Stomach (tissue), 8 donors: ENCODE measurements at regions not wholly inside any gene's neighbourhood (a gene's known extent, or its start where the extent isn't known, plus 50 kb on each side); places are given as distances from the start of the nearest gene placed in this dataset.
"Not testable (repeated sequence)": the region's sequence is repeated elsewhere in the genome, so short reads cannot be mapped to it uniquely, and the experiment has no call there.

Experiments used
- DNase-seq, 2 donors: peaks; one replicate each; pipeline versions ENCODE4 v3.0.0 to v3.0.0-alpha.2; 2013 to 2019
- H3K27ac ChIP-seq, 5 donors: fragments of 200-600 bp in 4 of 5; sonication (generic) in 4 of 5; one replicate each; pipeline ENCODE4 v1.5.1; 2013 to 2019; ENCODE audit warnings: mild to moderate bottlenecking in 1 of 5, moderate library complexity in 1 of 5
- H3K27me3 ChIP-seq, 3 donors: fragments of 200-600 bp; sonication (generic); one replicate each; pipeline ENCODE4 v1.5.1; 2017 to 2019; ENCODE audit warnings: mixed run types in 1 of 3
- H3K36me3 ChIP-seq, 4 donors: fragments of 200-600 bp; sonication (generic); 1 replicate in 3 of 4; 2 replicates in 1 of 4; pipeline ENCODE4 v1.5.1; 2016 to 2019
- H3K4me1 ChIP-seq, 4 donors: fragments of 200-600 bp; sonication (generic); one replicate each; pipeline ENCODE4 v1.5.1; 2016 to 2019
- H3K4me3 ChIP-seq, 4 donors: fragments of 200-600 bp; sonication (generic) in 3 of 4; one replicate each; pipeline ENCODE4 v1.5.1; 2016 to 2019; ENCODE audit warnings: mild to moderate bottlenecking in 1 of 4
- H3K9me3 ChIP-seq, 4 donors: fragments of 200-600 bp; sonication (generic); one replicate each; pipeline ENCODE4 v1.5.1; 2016 to 2019
- EP300 ChIP-seq: sonication (generic); formaldehyde crosslinking; IDR thresholded peaks from one replicate; pipeline ENCODE4 v1.6.1; 2017; ENCODE audit warnings: antibody characterized with exemption
- POLR2A ChIP-seq, 4 donors: fragments of 450-650 bp; IDR thresholded peaks; one replicate each; pipeline ENCODE4 v1.6.1; 2016; ENCODE audit warnings: antibody characterized with exemption in 4 of 4, control low read depth in 2 of 4, mild to moderate bottlenecking in 1 of 4, moderate library complexity in 1 of 4
- POLR2AphosphoS5 ChIP-seq, 3 donors: sonication (generic); formaldehyde crosslinking; IDR thresholded peaks; one replicate each; pipeline ENCODE4 v1.6.1; 2016; ENCODE audit warnings: antibody characterized with exemption in 3 of 3
- WGBS, 5 donors: extraction: QIAGEN DNeasy Blood & Tissue Kit in 3 of 5; methylation state at CpG; one replicate each; pipeline versions ENCODE4 v1.1.5 to v1.1.7; 2013 to 2018; 5-methylcytosine and 5-hydroxymethylcytosine counted together
- intact Hi-C: fragments of 100-400 bp; cut with DNase I; formaldehyde crosslinking; loops from one replicate; pipeline ENCODE4 v1.15.1; 2023; ENCODE audit warnings: low total_unique reads
- TF ChIP-seq, protein P1 (sequence below), 7 experiments: fragments of 450-650 bp in 4 of 7; fragments of 200-600 bp in 3 of 7; sonication (generic) in 3 of 7; IDR thresholded peaks; one replicate each; pipeline ENCODE4 v1.5.1; 2016 to 2019; ENCODE audit warnings: antibody characterized with exemption in 7 of 7, control low read depth in 2 of 7, mild to moderate bottlenecking in 1 of 7
- donor health status: healthy with polysubstance abuse.
- donor health status: Bipolar disorder and iron deficiency.
- donor health status: healthy.

DNA sequence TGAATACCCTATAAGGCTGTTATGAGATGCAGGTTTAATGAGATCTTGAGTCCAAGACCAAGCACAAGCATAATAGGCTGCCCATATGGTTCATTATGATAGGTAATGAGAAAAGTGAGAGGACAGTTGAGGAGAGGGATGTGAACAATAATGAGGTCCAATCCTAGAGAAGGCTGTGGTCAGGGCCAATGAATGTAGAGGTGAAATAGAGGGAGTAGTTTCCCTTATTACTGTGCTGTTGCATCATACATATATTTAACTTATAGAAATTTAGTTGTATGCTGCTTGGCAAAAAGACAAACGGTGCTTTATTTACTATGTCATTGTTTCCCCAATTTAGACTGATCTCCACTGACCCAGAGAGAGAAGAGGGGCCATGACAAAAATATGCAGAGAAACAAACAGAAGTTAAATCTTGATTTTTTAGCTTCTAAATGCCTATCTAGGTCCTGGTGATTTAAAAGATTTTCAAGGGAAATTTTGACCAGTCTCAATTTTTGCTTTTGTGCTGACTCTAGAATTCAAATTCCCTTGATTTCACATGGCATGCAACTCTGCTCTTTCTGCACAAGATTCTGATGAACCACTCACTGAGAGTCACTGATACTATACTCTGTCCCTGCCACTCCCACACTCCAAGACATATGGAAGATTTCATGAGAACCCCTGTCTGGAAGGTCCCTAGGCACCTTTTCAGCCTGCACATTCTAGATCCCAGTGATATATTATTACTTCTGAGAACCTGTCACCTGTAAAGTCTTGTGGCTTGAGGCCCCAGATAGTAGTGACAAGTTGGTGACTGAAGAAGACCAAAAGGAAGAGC is 159.7 kb downstream of the VSIG4 start:
- H3K9me3 ChIP-seq = no peaks in the 10 kb centered on the region
- no peaks in the 10 kb centered on the region for H3K4me1 ChIP-seq
- H3K4me3 ChIP-seq = no peak overlapping the region
- intact Hi-C loops = no loop called here
- H3K27ac ChIP-seq = no peak overlapping the region
- TF ChIP-seq POLR2A (IDR thresholded peaks at IDR 0.05) = no peak
- TF ChIP-seq, protein P1, sequence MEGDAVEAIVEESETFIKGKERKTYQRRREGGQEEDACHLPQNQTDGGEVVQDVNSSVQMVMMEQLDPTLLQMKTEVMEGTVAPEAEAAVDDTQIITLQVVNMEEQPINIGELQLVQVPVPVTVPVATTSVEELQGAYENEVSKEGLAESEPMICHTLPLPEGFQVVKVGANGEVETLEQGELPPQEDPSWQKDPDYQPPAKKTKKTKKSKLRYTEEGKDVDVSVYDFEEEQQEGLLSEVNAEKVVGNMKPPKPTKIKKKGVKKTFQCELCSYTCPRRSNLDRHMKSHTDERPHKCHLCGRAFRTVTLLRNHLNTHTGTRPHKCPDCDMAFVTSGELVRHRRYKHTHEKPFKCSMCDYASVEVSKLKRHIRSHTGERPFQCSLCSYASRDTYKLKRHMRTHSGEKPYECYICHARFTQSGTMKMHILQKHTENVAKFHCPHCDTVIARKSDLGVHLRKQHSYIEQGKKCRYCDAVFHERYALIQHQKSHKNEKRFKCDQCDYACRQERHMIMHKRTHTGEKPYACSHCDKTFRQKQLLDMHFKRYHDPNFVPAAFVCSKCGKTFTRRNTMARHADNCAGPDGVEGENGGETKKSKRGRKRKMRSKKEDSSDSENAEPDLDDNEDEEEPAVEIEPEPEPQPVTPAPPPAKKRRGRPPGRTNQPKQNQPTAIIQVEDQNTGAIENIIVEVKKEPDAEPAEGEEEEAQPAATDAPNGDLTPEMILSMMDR (IDR thresholded peaks at IDR 0.05) = no peak
- TF ChIP-seq EP300 = no peak
- TF ChIP-seq POLR2AphosphoS5 (IDR thresholded peaks at IDR 0.05) = no peak
- no peak for DNase-seq
- H3K36me3 ChIP-seq = no peaks in the 10 kb centered on the region
- WGBS, 5 donors = 35 to 69% (median 65%) methylated on average over 1 of the region's 1 CpG
- H3K27me3 ChIP-seq = peaks cover 0 to 3% (median 0%) of the 10 kb centered on the region in 3 donors

DNA sequence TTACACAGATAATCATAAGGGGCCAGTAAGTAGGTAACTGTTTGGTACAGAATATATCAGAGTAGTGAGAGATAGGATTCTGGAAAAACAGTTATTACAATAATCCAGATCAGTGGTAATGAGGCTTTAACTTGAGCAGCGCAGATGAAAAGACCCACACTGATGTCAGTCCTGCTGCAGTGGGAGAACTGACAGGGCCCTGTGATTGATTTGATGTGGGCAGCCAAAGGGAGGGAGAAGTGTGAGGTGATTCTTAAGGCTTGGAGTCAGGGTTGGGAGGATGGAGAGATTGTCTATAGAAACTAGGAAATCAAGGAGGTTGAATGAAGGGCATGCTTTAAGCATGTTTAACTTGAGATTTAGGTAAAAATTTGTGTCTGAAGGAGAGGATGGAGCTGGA is 161.4 kb downstream of the VSIG4 start:
- Histone ChIP-seq H3K9me3 (no peaks in the 10 kb centered on the region), H3K27ac (no peak overlapping the region), H3K4me3 (no peak overlapping the region), H3K4me1 (no peaks in the 10 kb centered on the region), H3K27me3 (peaks cover 0 to 11% (median 0%) of the 10 kb centered on the region in 3 donors), H3K36me3 (no peaks in the 10 kb centered on the region)
- WGBS, 5 donors = 50 to 89% (median 63%) methylated on average over 1 of the region's 1 CpG
- no peak for TF ChIP-seq POLR2AphosphoS5 (IDR thresholded peaks at IDR 0.05)
- no peak for TF ChIP-seq EP300
- TF ChIP-seq, protein P1 (IDR thresholded peaks at IDR 0.05) = no peak
- no peak for TF ChIP-seq POLR2A (IDR thresholded peaks at IDR 0.05)
- DNase-seq = no peak
- intact Hi-C loops = no loop called here

DNA sequence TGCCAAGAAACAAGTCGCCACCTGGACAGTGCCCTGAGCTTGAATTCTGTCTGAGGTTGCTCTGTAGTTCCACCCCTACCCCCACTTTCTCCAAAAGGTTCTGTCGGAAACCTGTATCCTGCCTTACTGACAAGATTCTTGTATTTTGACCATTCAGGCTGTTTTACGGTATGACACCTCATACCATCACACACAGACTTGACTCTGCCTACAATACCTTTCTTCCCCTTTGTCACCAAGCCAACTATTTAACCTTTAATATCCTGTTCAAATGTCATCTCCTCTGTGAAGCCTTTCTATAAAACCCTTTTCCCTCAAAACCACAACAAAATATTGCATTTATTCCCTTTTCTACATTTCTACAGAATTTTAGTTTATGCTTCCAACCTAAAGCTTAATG is 161.9 kb downstream of the VSIG4 start:
- H3K36me3 ChIP-seq = no peaks in the 10 kb centered on the region
- intact Hi-C loops = no loop called here
- no peaks in the 10 kb centered on the region for H3K4me1 ChIP-seq
- no peak for DNase-seq
- H3K27ac ChIP-seq = no peak overlapping the region
- H3K9me3 ChIP-seq = no peaks in the 10 kb centered on the region
- H3K27me3 ChIP-seq = peaks cover 0 to 11% (median 0%) of the 10 kb centered on the region in 3 donors
- H3K4me3 ChIP-seq = no peak overlapping the region
- TF ChIP-seq, protein P1 (IDR thresholded peaks at IDR 0.05) = no peak
- TF ChIP-seq POLR2A (IDR thresholded peaks at IDR 0.05) (no peak), POLR2AphosphoS5 (IDR thresholded peaks at IDR 0.05) (no peak), EP300 (no peak)
- 63 to 73% (median 70%) methylated on average over 3 of the region's 3 CpGs for WGBS, 5 donors

DNA sequence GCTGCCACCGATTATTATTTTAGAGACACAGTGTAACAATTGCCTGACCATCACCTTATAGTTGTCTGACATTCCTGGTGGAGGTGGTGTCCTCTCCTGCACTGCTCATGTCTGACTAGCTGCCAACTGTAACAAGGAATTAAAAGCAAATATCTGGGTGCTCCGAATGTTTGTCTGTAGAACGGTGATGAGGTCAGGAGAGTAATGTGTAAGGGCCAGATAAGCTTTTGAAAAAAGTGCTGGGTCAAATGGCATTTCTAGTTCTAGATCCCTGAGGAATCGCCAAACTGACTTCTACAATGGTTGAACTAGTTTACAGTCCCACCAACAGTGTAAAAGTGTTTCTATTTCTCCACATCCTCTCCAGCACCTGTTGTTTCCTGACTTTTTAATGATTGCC is 164.3 kb downstream of the VSIG4 start:
- H3K9me3 ChIP-seq, H3K36me3 ChIP-seq, H3K4me1 ChIP-seq, H3K27ac ChIP-seq, intact Hi-C loops, H3K4me3 ChIP-seq, DNase-seq: not testable (repeated sequence)
- WGBS, 5 donors = 60 to 80% (median 69%) methylated on average over 4 of the region's 4 CpGs
- peaks cover 0 to 11% (median 0%) of the 10 kb centered on the region in 3 donors for H3K27me3 ChIP-seq

DNA sequence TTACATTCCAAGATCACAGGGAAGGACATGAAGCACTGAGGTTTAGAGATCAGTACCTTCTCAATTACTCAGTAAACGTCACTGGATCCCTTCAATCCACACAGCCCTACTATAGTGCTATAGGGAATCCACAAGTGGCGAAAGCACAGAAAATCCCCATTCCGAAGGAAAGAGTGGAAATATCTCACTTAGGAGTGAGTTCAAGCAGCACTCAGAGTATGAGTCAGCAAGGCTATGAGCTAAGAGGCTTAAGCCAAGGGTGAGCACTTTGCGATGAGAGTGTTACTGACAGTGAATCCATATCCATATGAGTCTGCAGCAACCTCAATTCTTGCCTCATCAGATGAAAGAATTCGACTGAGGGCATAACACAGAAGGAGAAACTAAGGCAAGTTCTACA is 165.1 kb downstream of the VSIG4 start:
- no peak overlapping the region for H3K4me3 ChIP-seq
- no peaks in the 10 kb centered on the region for H3K4me1 ChIP-seq
- no peaks in the 10 kb centered on the region for H3K36me3 ChIP-seq
- intact Hi-C loops = no loop called here
- 74 to 92% (median 80%) methylated on average over 5 of the region's 5 CpGs for WGBS, 5 donors
- DNase-seq = no peak
- H3K9me3 ChIP-seq = no peaks in the 10 kb centered on the region
- peaks cover 0 to 11% (median 0%) of the 10 kb centered on the region in 3 donors for H3K27me3 ChIP-seq
- H3K27ac ChIP-seq = no peak overlapping the region
- TF ChIP-seq POLR2A (IDR thresholded peaks at IDR 0.05) = no peak
- no peak for TF ChIP-seq POLR2AphosphoS5 (IDR thresholded peaks at IDR 0.05)
- TF ChIP-seq, protein P1 (IDR thresholded peaks at IDR 0.05) = no peak
- no peak for TF ChIP-seq EP300
